ENCODE measurements at regions not wholly inside any gene's neighbourhood (a gene's known extent, or its start where the extent isn't known, plus 50 kb on each side); places are given as distances from the start of the nearest gene placed in this dataset.

DNA sequence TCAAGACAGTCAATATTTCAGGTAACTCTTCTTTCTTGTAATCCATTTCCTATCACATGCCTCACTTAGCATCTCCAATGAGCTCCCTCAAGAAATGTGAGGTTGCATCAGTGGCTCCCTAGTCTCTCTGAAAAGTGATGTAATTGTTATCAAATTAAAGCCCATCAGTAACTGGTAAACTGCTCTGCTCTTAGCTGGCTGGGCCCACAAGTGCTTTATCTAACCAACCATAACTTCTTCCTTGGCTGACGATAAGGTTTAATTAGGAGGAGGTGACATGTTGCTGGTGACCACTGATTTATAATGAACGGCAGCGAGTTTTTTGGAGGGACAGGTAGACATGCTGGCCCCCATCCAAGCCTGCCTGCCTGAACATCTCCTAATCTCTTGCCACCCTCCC, 79.6 kb downstream of the RTP4 start:
- Histone ChIP-seq H3K4me1 (ENCODE audit: control insufficient read depth, insufficient read depth, low read length) (no peaks in the 10 kb centered on the region), H3K36me3 (ENCODE audit: control insufficient read depth, insufficient read depth, low read length, severe bottlenecking) (no peaks in the 10 kb centered on the region), H3K27me3 (replicated peaks; ENCODE audit: control insufficient read depth, insufficient read depth, low read length) (no peaks in the 10 kb centered on the region), H3K9me3 (ENCODE audit: control insufficient read depth, low read length) (no peaks in the 10 kb centered on the region), H3K9ac (ENCODE audit: low read length) (no peak overlapping the region), H3K4me3 (ENCODE audit: low read length) (no peak overlapping the region)
- no peak for DNase-seq (ENCODE audit: low read depth)

DNA sequence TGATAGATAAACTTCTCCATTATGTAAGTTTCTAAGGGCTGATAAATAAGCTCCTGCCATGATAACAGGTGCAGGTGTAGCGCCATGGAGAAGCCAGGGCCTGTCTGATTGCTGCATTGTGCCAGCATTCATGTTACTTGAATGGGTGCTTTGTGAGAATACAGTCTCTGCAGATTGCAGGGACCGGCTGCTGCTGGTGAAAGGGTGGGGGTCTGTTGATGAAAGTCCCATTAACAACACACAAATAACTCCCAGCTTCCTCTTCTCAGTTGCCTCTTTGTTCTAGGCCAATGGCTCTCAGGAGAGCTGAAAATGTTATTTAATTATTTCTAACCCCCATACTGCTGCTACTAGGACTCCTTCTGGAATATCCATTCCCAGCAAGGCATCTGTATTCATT, 77.2 kb downstream of the RTP4 start:
- Histone ChIP-seq H3K36me3 (ENCODE audit: control insufficient read depth, insufficient read depth, low read length, severe bottlenecking) (no peaks in the 10 kb centered on the region), H3K27me3 (replicated peaks; ENCODE audit: control insufficient read depth, insufficient read depth, low read length) (no peaks in the 10 kb centered on the region), H3K9me3 (ENCODE audit: control insufficient read depth, low read length) (no peaks in the 10 kb centered on the region), H3K9ac (ENCODE audit: low read length) (no peak overlapping the region), H3K4me3 (ENCODE audit: low read length) (no peak overlapping the region), H3K4me1 (ENCODE audit: control insufficient read depth, insufficient read depth, low read length) (no peaks in the 10 kb centered on the region)
- no peak for DNase-seq (ENCODE audit: low read depth)

- no peaks in the 10 kb centered on the region for H3K9me3 ChIP-seq (ENCODE audit: control insufficient read depth, low read length)
- H3K4me1 ChIP-seq (ENCODE audit: control insufficient read depth, insufficient read depth, low read length), result no peaks in the 10 kb centered on the region
- no peak overlapping the region for H3K4me3 ChIP-seq (ENCODE audit: low read length)
- H3K9ac ChIP-seq (ENCODE audit: low read length), result no peak overlapping the region
- H3K36me3 ChIP-seq (ENCODE audit: control insufficient read depth, insufficient read depth, low read length, severe bottlenecking), result no peaks in the 10 kb centered on the region
- DNase-seq (ENCODE audit: low read depth), result no peak
- H3K27me3 ChIP-seq (replicated peaks; ENCODE audit: control insufficient read depth, insufficient read depth, low read length), result no peaks in the 10 kb centered on the region
Observed at GRCh38 chr3:187434524-187434923, 66.3 kb downstream of the RTP4 start.

DNA sequence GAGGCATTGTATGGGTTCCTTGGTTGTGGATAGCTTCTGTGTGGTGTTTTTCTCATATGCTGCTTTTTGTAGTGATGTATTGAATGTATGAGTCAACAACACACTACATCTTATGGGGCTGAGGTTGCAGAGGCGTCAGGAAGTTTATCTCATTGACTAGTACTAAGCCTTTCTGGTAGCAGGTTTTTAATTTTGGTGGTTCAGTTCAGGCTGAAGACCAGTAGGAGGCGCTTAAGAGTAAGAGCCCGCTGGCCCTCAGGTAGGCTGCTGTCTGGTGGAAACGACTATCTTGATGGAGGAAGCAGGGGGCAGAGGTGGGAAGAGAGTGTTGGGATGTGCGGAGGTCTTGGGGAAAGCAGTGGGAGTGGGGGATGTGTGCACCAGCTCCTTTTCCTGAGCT, 62.4 kb downstream of the RTP4 start:
- H3K9me3 ChIP-seq (ENCODE audit: control insufficient read depth, low read length), result peaks cover 2% of the 10 kb centered on the region
- no peaks in the 10 kb centered on the region for H3K36me3 ChIP-seq (ENCODE audit: control insufficient read depth, insufficient read depth, low read length, severe bottlenecking)
- H3K4me1 ChIP-seq (ENCODE audit: control insufficient read depth, insufficient read depth, low read length), result no peaks in the 10 kb centered on the region
- DNase-seq (ENCODE audit: low read depth), result no peak
- no peaks in the 10 kb centered on the region for H3K27me3 ChIP-seq (replicated peaks; ENCODE audit: control insufficient read depth, insufficient read depth, low read length)
- H3K9ac ChIP-seq (ENCODE audit: low read length), result no peak overlapping the region
- no peak overlapping the region for H3K4me3 ChIP-seq (ENCODE audit: low read length)
